ENCODE measurements at regions not wholly inside any gene's neighbourhood (a gene's known extent, or its start where the extent isn't known, plus 50 kb on each side); places are given as distances from the start of the nearest gene placed in this dataset.

DNA sequence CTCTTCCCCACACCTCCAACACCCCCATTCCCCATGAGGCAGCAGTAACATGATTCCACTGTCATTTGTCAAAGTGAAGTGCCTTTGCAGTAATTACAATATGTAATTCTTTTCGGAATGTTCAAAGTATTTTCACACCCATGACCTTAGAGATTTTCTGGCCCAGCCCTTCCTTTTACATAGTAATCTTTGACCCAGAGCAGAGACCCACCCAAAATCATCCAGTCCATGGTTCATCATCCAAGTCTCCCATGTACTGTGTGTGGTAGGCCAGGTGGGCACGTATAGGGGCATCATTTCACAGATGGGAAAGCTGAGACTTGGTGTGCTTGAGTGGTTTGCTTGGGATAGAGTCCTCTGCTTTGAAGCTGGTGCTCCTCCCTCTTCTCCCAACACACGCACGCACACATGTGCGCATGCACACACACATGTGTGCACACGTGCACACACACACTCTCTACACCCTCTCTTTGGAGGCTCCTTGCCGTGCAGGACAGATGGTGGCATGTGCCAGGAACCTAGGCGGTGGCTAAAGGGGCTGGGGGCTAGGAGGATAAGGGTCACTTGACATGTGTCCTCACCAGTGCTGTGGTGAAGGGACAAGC is 284.7 kb upstream of the ROPN1 start:
- no peak for DNase-seq (ENCODE audit: low read depth, low spot score)

- DNase-seq (ENCODE audit: low read depth, low spot score) = no peak
Measured at GRCh38 chr3:124277144-124277890, 285.4 kb upstream of the ROPN1 start.

DNA sequence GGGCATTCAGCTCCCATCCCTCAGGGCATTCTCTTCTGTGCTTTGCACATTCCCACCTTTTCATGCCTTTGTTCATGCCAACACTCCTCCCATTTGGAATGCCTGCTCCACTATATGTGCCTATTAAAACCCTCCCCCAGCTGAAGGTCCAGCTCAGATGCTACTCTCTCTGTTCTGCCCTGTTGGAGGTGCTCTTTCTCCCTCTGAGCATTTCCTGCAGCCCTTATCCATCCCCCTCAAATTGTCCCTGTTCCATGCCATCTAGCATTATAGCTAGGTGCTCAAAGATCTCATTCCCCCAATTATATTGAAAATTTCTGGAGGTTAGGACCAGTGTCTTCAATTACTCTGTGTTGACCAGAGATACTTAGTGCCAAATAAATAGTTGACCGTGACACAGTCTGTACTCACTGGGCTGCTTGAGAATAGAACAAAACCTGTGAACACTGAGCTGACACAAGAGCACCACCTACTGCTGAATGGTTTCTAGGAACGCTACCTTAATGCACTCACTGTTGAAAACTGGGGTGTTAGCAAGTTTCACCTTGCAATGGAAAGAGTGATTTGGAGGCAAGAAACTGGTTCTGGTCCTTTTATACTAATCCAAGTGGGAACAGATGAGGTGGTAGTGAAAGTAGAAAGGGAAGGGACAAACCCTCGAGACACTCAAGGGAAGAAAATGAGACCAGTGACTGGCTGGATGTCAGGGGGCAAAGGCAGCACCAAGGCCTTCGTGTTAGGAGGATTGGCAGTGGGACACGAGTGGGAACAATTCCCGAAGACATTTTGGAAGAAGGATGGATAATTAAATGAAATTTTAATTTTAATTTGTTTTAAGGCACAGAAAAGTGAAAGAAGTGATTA is 289.8 kb upstream of the ROPN1 start:
- DNase-seq (ENCODE audit: low read depth, low spot score) = no peak

DNA sequence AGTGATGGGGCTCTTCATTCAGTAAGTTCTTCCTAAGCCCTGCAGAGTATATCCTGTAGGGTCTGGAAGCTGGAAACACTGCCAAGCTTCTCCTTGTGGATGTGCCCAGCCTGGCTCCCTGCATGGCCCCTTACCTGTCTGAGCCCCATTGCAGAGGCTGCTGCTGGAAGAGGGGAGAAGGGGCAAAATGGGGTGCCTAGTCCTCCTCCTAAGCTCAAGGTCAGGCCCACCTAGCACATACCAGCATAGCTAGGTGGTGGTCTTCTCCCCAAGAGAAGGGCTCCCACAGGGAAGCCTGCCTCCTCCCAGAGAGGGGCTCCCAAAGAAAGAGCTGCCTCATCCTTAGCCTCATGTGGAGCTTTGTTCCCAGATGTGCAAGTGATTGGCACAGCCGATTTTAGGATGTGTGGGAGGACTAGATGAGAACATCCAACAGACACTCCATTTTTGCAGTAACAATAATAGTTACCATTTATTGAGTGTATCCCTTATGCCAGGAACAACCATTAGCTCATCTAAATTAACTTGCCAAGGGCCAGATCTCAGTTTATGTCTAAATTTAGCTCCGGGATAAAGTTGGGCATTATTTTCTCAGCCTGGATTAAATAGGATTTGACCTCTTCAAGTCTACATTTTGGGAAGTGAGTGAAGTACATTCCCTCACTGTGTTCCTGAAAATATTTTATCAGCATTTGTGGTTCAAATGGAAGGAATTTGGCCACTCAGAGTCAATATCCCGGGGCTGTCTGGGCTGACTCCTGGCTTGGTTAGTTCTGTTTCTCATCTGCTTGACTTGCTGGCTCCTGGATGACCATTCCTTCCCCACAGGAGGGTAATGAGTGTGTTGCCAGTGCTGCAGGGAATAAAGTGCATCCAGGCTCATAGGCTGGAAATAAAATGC is 291.1 kb upstream of the ROPN1 start:
- no peak for DNase-seq (ENCODE audit: low read depth, low spot score)

GRCh38 chr3:124283652-124284023 is 291.7 kb upstream of the ROPN1 start:
- DNase-seq (ENCODE audit: low read depth, low spot score) = no peak

GRCh38 chr3:124288996-124289395 is 297.1 kb upstream of the ROPN1 start:
- DNase-seq (ENCODE audit: low read depth, low spot score) = no peak

DNA sequence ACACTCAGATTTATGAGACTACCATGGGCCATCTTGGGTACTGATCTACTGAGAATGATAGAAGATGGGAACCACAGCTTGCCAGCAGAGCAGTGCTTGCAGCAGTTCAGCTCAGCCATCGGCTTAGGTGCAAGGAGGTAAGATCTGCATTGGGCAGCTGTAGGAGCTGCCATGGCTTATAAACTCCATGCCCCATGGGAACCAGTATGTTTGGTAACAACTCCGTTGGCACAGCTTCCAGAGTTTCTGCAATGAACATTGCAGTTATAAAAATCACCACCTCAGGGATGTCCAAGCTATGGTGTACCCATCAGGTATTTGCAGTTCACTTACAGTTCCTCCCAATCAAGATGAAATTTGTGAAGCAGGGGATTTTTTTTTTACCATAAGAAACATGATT is 299.1 kb upstream of the ROPN1 start:
- no peak for DNase-seq (ENCODE audit: low read depth, low spot score)

DNA sequence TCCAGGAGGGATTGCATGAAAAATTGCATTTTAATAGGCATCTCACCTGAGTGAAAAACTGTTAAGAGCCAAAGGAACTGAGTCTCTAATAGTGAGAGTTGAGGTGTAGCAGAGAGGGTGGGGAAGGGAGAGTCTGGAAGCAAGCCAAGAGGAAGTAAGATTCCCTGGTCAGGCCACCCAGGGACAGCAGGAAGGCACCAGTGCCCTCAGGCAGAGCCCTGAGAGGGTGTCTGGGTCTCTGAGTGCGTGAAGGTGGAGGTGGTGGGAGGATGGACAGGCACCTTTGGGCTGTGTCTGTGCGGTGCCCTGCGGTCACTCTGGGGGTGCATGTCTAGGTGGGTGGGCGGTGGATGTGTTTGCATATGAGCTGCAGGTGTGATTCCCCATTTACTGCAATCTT is 300.4 kb upstream of the ROPN1 start:
- no peak for DNase-seq (ENCODE audit: low read depth, low spot score)

- no peak for DNase-seq (ENCODE audit: low read depth, low spot score)
Measured at GRCh38 chr3:124293584-124293983, 301.7 kb upstream of the ROPN1 start.

GRCh38 chr3:124295362-124295761 is 303.4 kb upstream of the ROPN1 start:
- no peak for DNase-seq (ENCODE audit: low read depth, low spot score)

DNA sequence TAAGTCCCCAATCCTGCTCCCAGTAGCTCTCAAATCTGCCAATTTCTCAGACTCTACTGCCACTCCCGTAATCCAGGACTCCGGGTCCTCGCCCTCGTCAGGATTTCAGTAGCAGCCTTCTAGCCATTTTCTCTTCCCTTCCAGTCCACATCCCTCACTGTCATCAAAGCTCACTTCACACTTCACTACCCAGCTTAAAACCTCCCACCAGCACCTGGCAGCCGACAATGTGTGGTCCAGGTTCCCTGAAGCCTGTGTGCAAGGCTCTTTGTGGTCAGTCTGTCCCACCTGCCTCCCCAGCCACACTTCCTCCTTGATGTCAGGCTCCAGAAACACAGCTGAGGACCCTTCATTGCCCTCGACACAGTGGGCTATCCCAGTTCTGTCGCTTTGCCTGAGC is 304.5 kb upstream of the ROPN1 start:
- DNase-seq (ENCODE audit: low read depth, low spot score) = no peak

GRCh38 chr3:124297062-124297980 is 305.4 kb upstream of the ROPN1 start:
- no peak for DNase-seq (ENCODE audit: low read depth, low spot score)

DNA sequence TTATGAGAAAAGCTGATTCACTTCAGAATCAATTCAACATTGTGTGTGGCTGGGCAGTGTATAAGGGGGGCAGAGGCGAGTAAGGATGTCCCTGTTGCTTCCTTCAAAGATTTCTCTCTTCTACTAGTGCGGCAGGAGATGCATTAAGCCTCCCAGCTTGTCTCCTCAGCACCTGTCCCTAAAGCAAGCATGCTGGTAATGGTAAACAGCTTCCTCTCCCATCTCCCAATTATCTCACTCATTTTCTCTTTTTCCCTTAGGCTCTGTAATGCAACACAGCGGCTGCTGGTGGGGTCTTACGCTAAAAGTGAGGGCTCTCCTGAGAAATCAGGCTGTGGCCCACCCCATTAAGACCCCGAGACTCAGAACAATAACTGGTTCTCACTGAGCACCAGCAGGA is 306.4 kb upstream of the ROPN1 start:
- DNase-seq (ENCODE audit: low read depth, low spot score) = no peak

- no peak for DNase-seq (ENCODE audit: low read depth, low spot score)
Measured at GRCh38 chr3:124298951-124299350, 307.0 kb upstream of the ROPN1 start.

GRCh38 chr3:124299831-124300230 is 307.9 kb upstream of the ROPN1 start:
- no peak for DNase-seq (ENCODE audit: low read depth, low spot score)

- no peak for DNase-seq (ENCODE audit: low read depth, low spot score)
Measured at GRCh38 chr3:124300416-124300815, 308.5 kb upstream of the ROPN1 start.

DNA sequence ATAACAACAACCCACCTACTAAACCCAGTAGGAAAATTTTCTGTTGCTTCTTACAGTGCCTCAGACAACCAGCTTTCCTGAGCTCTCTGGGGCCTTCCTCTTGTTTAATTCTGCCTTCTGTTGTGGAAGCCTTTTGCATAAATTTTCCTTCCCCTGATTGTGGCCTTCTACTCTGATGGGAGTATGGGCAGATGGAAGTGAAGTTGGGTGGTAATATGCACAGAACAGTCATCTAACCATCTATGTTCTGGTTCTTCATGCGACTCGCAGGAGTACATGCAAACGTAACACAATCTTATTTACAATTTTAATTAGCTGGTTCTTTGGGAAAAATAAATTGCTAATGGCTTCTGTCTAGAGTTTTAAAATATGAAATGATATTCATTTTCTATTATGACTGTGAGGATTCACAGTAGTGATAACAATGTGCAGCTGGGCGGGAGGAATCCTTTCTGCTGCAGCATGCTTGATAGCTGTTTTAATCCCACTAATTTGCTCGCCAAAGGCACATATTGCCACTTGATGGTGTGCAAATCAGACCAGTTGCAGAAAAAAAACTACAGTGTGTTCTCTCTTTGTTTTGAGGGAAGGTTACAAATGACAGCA is 311.5 kb upstream of the ROPN1 start:
- no peak for DNase-seq (ENCODE audit: low read depth, low spot score)

DNA sequence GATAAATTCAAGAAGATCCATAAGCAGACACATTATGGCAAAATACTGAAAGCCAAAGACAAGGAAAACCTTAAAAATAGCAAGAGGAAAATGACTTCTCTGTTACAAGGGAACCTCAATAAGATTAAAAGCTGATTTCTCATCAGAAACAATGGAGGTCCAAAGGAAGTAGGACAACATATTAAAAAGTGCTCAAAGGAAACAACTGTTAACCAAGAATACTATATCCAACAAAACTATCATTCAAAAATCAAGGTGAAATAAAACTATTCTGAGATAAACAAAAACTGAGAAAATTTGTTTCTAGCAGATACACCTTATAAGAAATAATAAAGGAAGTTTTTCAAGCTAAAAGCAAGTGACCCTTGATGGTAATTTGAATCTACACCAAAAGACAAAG is 314.7 kb upstream of the ROPN1 start:
- no peak for DNase-seq (ENCODE audit: low read depth, low spot score)

DNA sequence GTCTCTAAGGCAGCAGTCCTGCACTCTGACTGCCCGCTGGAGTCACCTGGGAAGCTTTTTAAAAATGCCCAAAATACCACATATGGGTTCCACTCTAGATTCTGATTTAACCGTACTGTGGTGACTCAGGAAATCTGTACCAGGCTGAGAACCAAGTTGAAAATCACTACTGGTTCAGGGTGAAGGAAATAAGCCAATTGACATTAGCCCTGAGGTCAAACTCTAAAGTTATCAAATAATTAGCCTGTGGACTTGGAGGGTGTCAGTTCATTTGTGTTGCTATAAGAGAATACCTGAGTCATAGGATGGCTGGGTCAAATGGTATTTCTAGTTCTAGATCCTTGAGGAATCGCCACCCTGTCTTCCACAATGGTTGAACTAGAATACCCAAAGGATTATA is 321.7 kb upstream of the ROPN1 start:
- DNase-seq (ENCODE audit: low read depth, low spot score) = no peak

All from pulmonary artery endothelial cell (primary cell).